ENCODE measurements at regions not wholly inside any gene's neighbourhood (a gene's known extent, or its start where the extent isn't known, plus 50 kb on each side); places are given as distances from the start of the nearest gene placed in this dataset.

- DNase-seq = no peak
Measured at GRCh38 chr22:48376936-48377712, 1450.5 kb downstream of the BRD1 start.

- no peak for DNase-seq
Measured at GRCh38 chr22:48376428-48376827, 1451.2 kb downstream of the BRD1 start.

GRCh38 chr22:48373626-48374173 is 1454.0 kb downstream of the BRD1 start:
- no peak for DNase-seq

- DNase-seq = no peak
Measured at GRCh38 chr22:48372390-48372789, 1455.3 kb downstream of the BRD1 start.

- no peak for DNase-seq
Measured at GRCh38 chr22:48371391-48371790, 1456.3 kb downstream of the BRD1 start.

GRCh38 chr22:48370508-48371325 is 1457.0 kb downstream of the BRD1 start:
- DNase-seq = no peak

GRCh38 chr22:48369789-48370507 is 1457.7 kb downstream of the BRD1 start:
- DNase-seq = no peak

GRCh38 chr22:48368975-48369525 is 1458.6 kb downstream of the BRD1 start:
- DNase-seq = no peak

- no peak for DNase-seq
Measured at GRCh38 chr22:48367731-48368130, 1459.9 kb downstream of the BRD1 start.

- no peak for DNase-seq
Measured at GRCh38 chr22:48366591-48366990, 1461.1 kb downstream of the BRD1 start.

- no peak for DNase-seq
Measured at GRCh38 chr22:48366056-48366455, 1461.6 kb downstream of the BRD1 start.

GRCh38 chr22:48365386-48365785 is 1462.3 kb downstream of the BRD1 start:
- DNase-seq = no peak

- no peak for DNase-seq
Measured at GRCh38 chr22:48362721-48363404, 1464.8 kb downstream of the BRD1 start.

- DNase-seq = no peak
Measured at GRCh38 chr22:48361099-48361639, 1466.5 kb downstream of the BRD1 start.

GRCh38 chr22:48359613-48359965 is 1468.1 kb downstream of the BRD1 start:
- no peak for DNase-seq

GRCh38 chr22:48358886-48359612 is 1468.6 kb downstream of the BRD1 start:
- no peak for DNase-seq

- no peak for DNase-seq
Measured at GRCh38 chr22:48357961-48358360, 1469.7 kb downstream of the BRD1 start.

GRCh38 chr22:48357196-48357595 is 1470.5 kb downstream of the BRD1 start:
- DNase-seq = no peak

GRCh38 chr22:48356731-48357130 is 1470.9 kb downstream of the BRD1 start:
- no peak for DNase-seq

GRCh38 chr22:48354096-48354495 is 1473.6 kb downstream of the BRD1 start:
- no peak for DNase-seq

Measured in CD4-positive, alpha-beta T cell treated with Interleukin-1 beta for 1 hour (primary cell).